Astrocyte of the cerebellum (primary cell): ENCODE measurements at regions not wholly inside any gene's neighbourhood (a gene's known extent, or its start where the extent isn't known, plus 50 kb on each side); places are given as distances from the start of the nearest gene placed in this dataset.

Source experiments
- DNase-seq: peaks from one replicate; pipeline ENCODE4 v3.0.0-alpha.2; 2011; ENCODE audit warnings: low read depth
- H3K4me3 ChIP-seq: 2 replicates; pipeline ENCODE4 v1.5.1; 2011; ENCODE audit warnings: mild to moderate bottlenecking, low read depth, low read length, moderate library complexity
- CTCF ChIP-seq: IDR thresholded peaks from 2 replicates; pipeline ENCODE4 v1.5.1; 2012; ENCODE audit warnings: low read length, low read depth, moderate library complexity, mild to moderate bottlenecking; ENCODE audit errors: missing control alignments
- in situ Hi-C: cut with HindIII; loops from 2 replicates; pipeline ENCODE4 v1.10.0; 2017; ENCODE audit warnings: low sequenced_read_pairs

- no peak for TF ChIP-seq CTCF
- H3K4me3 ChIP-seq = no peak overlapping the region
- DNase-seq = no peak
- in situ Hi-C loops = no loop called here
Observed at GRCh38 chrX:36684053-36684452, 324.1 kb upstream of the FAM47C start.

GRCh38 chrX:36721990-36722389, 286.2 kb upstream of the FAM47C start:
- in situ Hi-C loops = no loop called here
- no peak for DNase-seq
- no peak overlapping the region for H3K4me3 ChIP-seq
- TF ChIP-seq CTCF = no peak

- TF ChIP-seq CTCF = no peak
- no peak overlapping the region for H3K4me3 ChIP-seq
- DNase-seq = no peak
- in situ Hi-C loops = no loop called here
Observed at GRCh38 chrX:36753602-36754001, 254.6 kb upstream of the FAM47C start.

- no peak for DNase-seq
- in situ Hi-C loops = no loop called here
Observed at GRCh38 chrX:36787752-36788151, 220.4 kb upstream of the FAM47C start.

GRCh38 chrX:36803151-36803550, 205.0 kb upstream of the FAM47C start:
- DNase-seq = no peak
- TF ChIP-seq CTCF = no peak
- in situ Hi-C loops = no loop called here
- no peak overlapping the region for H3K4me3 ChIP-seq

More at GRCh38 chrX:36787752-36788151, 220.4 kb upstream of the FAM47C start:
- TF ChIP-seq CTCF = no peak
- H3K4me3 ChIP-seq = no peak overlapping the region

GRCh38 chrX:36804066-36804465, 204.1 kb upstream of the FAM47C start:
- no peak overlapping the region for H3K4me3 ChIP-seq
- no peak for TF ChIP-seq CTCF
- no peak for DNase-seq
- in situ Hi-C loops = no loop called here

- in situ Hi-C loops = no loop called here
- DNase-seq = no peak
- TF ChIP-seq CTCF = no peak
- no peak overlapping the region for H3K4me3 ChIP-seq
Observed at GRCh38 chrX:36844857-36845256, 163.3 kb upstream of the FAM47C start.
